ENCODE measurements at regions not wholly inside any gene's neighbourhood (a gene's known extent, or its start where the extent isn't known, plus 50 kb on each side); places are given as distances from the start of the nearest gene placed in this dataset.
"Not testable (repeated sequence)": the region's sequence is repeated elsewhere in the genome, so short reads cannot be mapped to it uniquely, and the experiment has no call there.

DNA sequence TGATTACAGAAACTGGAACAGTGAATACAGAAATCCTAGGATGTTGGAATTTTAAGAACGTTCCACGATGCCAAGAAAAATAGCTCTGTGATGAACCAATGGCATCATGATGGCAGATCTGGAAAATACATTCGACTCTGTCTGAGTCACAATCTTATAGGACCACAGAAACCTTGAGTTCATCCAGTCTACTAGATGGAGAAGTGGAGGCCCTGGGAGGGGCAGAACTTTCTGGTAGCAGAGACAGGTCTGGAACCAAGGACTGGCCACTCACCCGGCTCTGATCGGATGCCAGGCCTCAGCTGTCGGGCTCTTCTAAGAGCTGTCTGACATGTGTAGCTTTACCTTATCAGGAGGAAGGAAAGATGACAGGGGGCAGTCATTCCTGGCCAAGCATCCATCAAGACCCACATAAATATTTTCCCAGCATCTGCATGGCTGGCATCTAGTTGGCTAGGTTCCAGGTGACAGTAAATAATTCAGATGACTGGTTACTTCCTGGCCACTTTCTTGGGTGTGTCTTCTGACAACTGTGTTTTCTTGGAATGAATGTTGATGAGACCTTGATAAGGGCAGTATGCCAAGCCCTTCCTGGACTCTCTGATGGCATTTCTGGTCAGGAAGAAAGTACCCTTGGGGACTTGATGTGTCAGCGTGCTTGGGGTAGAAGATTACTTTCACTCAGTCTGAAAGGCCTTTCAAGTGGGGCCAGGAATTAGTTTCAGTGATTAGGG is 72.6 kb upstream of the TRABD2B start:
- H3K4me3 ChIP-seq: no peak overlapping the region
- TF ChIP-seq, protein P1, sequence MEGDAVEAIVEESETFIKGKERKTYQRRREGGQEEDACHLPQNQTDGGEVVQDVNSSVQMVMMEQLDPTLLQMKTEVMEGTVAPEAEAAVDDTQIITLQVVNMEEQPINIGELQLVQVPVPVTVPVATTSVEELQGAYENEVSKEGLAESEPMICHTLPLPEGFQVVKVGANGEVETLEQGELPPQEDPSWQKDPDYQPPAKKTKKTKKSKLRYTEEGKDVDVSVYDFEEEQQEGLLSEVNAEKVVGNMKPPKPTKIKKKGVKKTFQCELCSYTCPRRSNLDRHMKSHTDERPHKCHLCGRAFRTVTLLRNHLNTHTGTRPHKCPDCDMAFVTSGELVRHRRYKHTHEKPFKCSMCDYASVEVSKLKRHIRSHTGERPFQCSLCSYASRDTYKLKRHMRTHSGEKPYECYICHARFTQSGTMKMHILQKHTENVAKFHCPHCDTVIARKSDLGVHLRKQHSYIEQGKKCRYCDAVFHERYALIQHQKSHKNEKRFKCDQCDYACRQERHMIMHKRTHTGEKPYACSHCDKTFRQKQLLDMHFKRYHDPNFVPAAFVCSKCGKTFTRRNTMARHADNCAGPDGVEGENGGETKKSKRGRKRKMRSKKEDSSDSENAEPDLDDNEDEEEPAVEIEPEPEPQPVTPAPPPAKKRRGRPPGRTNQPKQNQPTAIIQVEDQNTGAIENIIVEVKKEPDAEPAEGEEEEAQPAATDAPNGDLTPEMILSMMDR (IDR thresholded peaks at IDR 0.05): no peak
- TF ChIP-seq POLR2AphosphoS5 (IDR thresholded peaks at IDR 0.05; ENCODE audit: insufficient read depth in 1 of 2, low read depth in 1 of 2) (no peak), POLR2A (IDR thresholded peaks at IDR 0.05) (no peak)
- H3K4me1 ChIP-seq: peaks cover 3% of the 10 kb centered on the region
- intact Hi-C loops (cut with DNase I): no loop called here
- H3K9me3 ChIP-seq: no peaks in the 10 kb centered on the region
- no peak for DNase-seq (ENCODE audit: extremely low spot score in 2 of 2)
- no peak overlapping the region for H3K27ac ChIP-seq
- no peaks in the 10 kb centered on the region for H3K36me3 ChIP-seq
- no peaks in the 10 kb centered on the region for H3K27me3 ChIP-seq

DNA sequence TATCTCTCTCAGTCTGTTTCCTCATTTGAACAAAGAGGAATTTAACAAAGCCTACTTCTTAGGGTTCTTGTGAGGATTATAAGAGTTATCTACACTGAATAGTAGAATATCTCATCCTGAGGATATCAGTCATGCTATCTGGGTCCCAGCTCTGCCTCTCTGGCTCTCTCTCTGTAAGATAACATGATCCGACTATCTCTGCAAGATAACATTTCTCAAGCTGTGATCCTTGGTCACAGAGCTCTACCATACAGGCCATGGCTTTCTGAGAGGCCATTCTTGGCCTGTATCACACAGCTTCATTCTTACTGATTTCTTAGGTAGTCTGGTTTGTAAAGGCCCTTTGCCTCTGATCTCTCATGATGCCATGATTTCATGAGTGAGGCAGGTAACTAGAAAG is 71.0 kb upstream of the TRABD2B start:
- intact Hi-C loops (cut with DNase I): no loop called here
- Histone ChIP-seq H3K9me3 (no peaks in the 10 kb centered on the region), H3K27me3 (no peaks in the 10 kb centered on the region), H3K36me3 (no peaks in the 10 kb centered on the region), H3K4me3 (no peak overlapping the region), H3K4me1 (peaks cover 3% of the 10 kb centered on the region), H3K27ac (no peak overlapping the region)
- no peak for TF ChIP-seq POLR2A (IDR thresholded peaks at IDR 0.05)
- TF ChIP-seq, protein P1 (IDR thresholded peaks at IDR 0.05): no peak
- DNase-seq (ENCODE audit: extremely low spot score in 2 of 2): no peak

DNA sequence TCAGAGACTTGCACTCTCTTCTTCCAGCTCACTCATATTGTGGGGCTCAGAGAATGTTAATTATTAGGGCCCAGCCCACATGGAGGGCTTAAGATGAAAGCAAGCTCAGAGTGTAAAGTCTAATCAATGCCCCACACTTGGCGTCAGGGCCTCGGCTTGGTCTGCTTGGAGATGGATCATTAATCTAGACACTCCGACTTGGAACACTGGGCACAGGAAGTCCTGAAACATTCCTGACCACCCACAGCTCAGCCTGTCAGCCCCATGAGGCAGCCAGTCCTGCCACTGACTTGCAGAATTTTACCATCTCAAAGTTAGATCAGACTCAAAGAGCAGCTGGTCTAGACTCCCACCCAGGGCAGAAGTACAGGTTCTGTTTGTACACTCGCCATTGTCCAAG is 69.8 kb upstream of the TRABD2B start:
- peaks cover 3% of the 10 kb centered on the region for H3K4me1 ChIP-seq

DNA sequence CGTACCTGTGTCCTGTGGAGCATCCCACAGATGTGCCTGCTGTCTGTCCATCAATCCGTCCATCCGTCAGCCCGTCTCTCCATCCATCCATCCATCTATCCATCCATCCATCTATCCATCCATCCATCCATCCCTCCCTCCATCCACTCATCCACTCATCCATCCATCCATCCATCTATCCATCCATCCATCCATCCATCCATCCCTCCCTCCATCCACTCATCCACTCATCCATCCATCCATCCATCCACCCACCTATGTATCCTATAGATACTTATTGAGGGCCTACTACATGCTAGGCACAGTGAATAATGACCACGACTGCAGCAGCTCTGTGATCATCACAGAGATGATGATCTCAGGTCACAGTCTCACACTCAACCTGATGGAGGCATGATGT is 67.5 kb upstream of the TRABD2B start:
- H3K9me3 ChIP-seq; H3K4me1 ChIP-seq; intact Hi-C loops (cut with DNase I); H3K4me3 ChIP-seq; H3K27ac ChIP-seq; H3K27me3 ChIP-seq; DNase-seq (ENCODE audit: extremely low spot score in 2 of 2); H3K36me3 ChIP-seq: not testable (repeated sequence)

More for the DNA sequence above, 69.8 kb upstream of the TRABD2B start:
- intact Hi-C loops (cut with DNase I): no loop called here
- TF ChIP-seq, protein P1 (IDR thresholded peaks at IDR 0.05): no peak
- TF ChIP-seq POLR2AphosphoS5 (IDR thresholded peaks at IDR 0.05; ENCODE audit: insufficient read depth in 1 of 2, low read depth in 1 of 2) (no peak), POLR2A (IDR thresholded peaks at IDR 0.05) (no peak)
- Histone ChIP-seq H3K9me3 (no peaks in the 10 kb centered on the region), H3K36me3 (no peaks in the 10 kb centered on the region), H3K27me3 (no peaks in the 10 kb centered on the region), H3K4me3 (no peak overlapping the region), H3K27ac (no peak overlapping the region)
- DNase-seq (ENCODE audit: extremely low spot score in 2 of 2): no peak

DNA sequence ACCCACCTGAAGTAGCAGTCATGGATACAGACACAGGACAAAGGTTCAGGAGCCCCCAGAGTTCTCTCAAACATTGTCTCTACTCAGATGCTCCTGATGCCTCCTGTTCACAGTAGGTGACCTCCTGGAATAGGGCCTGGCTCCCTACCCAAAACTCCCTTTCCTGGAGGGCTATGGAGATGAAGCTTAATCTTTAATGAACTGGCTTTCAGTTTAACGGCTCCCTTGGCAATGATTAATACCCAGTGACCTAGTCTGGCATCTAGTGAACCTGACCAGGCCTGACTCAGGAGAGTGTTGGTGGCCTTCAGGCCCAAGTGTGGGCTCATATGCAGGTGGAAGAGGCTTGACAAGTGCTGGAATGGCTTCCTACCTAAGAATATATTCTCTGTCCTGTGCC is 65.2 kb upstream of the TRABD2B start:
- intact Hi-C loops (cut with DNase I): no loop called here
- H3K27me3 ChIP-seq: no peaks in the 10 kb centered on the region
- no peaks in the 10 kb centered on the region for H3K4me1 ChIP-seq
- H3K9me3 ChIP-seq: no peaks in the 10 kb centered on the region
- H3K27ac ChIP-seq: no peak overlapping the region
- H3K36me3 ChIP-seq: no peaks in the 10 kb centered on the region
- no peak overlapping the region for H3K4me3 ChIP-seq
- no peak for DNase-seq (ENCODE audit: extremely low spot score in 2 of 2)
- TF ChIP-seq, protein P1 (IDR thresholded peaks at IDR 0.05): no peak
- TF ChIP-seq POLR2A (IDR thresholded peaks at IDR 0.05) (no peak), POLR2AphosphoS5 (IDR thresholded peaks at IDR 0.05; ENCODE audit: insufficient read depth in 1 of 2, low read depth in 1 of 2) (no peak)

Data from vagina (tissue), 2 donors.